Right atrium auricular region (tissue), 2 donors: ENCODE measurements at regions not wholly inside any gene's neighbourhood (a gene's known extent, or its start where the extent isn't known, plus 50 kb on each side); places are given as distances from the start of the nearest gene placed in this dataset.

Experiments used
- DNase-seq: peaks from one replicate; pipeline ENCODE4 v3.0.0-alpha.2; 2019; ENCODE audit warnings: low spot score
- H3K27ac ChIP-seq, 2 donors: fragments of 200-600 bp; sonication (generic); 1 replicate in 1 of 2; 2 replicates in 1 of 2; pipeline ENCODE4 v1.5.1; 2016 to 2019
- H3K27me3 ChIP-seq, 2 donors: fragments of 200-600 bp; sonication (generic); one replicate each; pipeline versions ENCODE4 v1.5.1 to v1.6.0; 2017 to 2019
- H3K36me3 ChIP-seq: fragments of 200-600 bp; sonication (generic); one replicate; pipeline ENCODE4 v1.5.1; 2016
- H3K4me1 ChIP-seq, 2 donors: fragments of 200-600 bp; sonication (generic); one replicate each; pipeline versions ENCODE4 v1.5.1 to v1.6.0; 2017 to 2019
- H3K4me3 ChIP-seq, 2 donors: fragments of 200-600 bp; sonication (generic); 1 replicate in 1 of 2; 2 replicates in 1 of 2; pipeline ENCODE4 v1.5.1; 2017 to 2019; ENCODE audit warnings: mild to moderate bottlenecking in 1 of 2, moderate library complexity in 1 of 2
- H3K9me3 ChIP-seq, 2 donors: fragments of 200-600 bp; sonication (generic); one replicate each; pipeline ENCODE4 v1.5.1; 2019
- CTCF ChIP-seq, 2 donors: fragments of 200-600 bp; sonication (generic); IDR thresholded peaks; one replicate each; pipeline ENCODE4 v1.5.1; 2019; ENCODE audit warnings: antibody characterized with exemption in 2 of 2

DNA sequence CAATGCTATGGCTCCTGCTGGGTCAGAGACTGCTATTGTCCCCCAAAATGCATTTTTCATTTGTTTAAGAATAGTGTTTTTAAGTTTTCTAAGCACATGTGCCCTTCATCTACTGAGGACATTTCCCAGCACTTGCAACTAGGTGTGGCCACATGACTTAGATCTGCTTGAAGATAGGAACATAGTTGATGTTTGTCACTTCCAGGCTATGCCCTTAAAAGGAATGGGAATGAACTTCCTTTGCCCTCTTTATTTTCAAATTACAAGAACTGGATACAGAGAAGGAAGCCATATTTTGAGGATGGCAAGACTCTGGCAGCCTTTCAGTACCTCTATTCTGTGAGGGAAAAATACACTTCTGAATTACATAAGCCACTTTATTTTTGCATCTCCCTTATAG is 203.0 kb upstream of the TFAP2D start:
- Histone ChIP-seq H3K4me3 (no peak overlapping the region), H3K27me3 (no peaks in the 10 kb centered on the region), H3K4me1 (no peaks in the 10 kb centered on the region), H3K9me3 (no peaks in the 10 kb centered on the region), H3K36me3 (no peaks in the 10 kb centered on the region), H3K27ac (no peak overlapping the region)
- no peak for DNase-seq
- TF ChIP-seq CTCF (IDR thresholded peaks at IDR 0.05), result no peak

- no peaks in the 10 kb centered on the region for H3K9me3 ChIP-seq
- no peak for DNase-seq
- H3K27me3 ChIP-seq, result no peaks in the 10 kb centered on the region
- H3K4me3 ChIP-seq, result no peak overlapping the region
- H3K36me3 ChIP-seq, result no peaks in the 10 kb centered on the region
- no peak for TF ChIP-seq CTCF (IDR thresholded peaks at IDR 0.05)
- H3K4me1 ChIP-seq, result no peaks in the 10 kb centered on the region
- H3K27ac ChIP-seq, result no peak overlapping the region
Measured at GRCh38 chr6:50520326-50521266, 192.7 kb upstream of the TFAP2D start.

DNA sequence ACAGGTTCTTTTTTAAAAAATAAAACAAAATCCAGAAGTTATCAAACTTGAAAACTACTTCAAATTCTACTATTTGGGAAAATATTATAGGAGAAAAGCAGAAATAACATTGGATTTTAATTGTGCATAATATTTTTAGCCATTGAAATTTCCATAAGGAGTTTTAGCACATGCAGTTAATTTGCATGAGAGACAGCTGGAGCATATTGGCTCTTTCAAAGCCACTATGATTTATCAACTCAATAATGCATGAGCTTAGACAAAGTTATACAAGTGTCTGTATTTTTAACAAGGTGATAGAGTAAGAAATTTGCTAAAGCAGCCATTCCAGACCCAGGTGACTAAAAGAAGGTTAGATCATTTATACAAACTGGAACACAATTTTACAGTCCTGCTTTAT is 189.0 kb upstream of the TFAP2D start:
- Histone ChIP-seq H3K4me1 (no peaks in the 10 kb centered on the region), H3K4me3 (no peak overlapping the region), H3K9me3 (no peaks in the 10 kb centered on the region), H3K36me3 (no peaks in the 10 kb centered on the region), H3K27ac (no peak overlapping the region), H3K27me3 (no peaks in the 10 kb centered on the region)
- TF ChIP-seq CTCF (IDR thresholded peaks at IDR 0.05), result no peak
- DNase-seq, result no peak

GRCh38 chr6:50527985-50528384 is 185.3 kb upstream of the TFAP2D start:
- no peak for TF ChIP-seq CTCF (IDR thresholded peaks at IDR 0.05)
- no peaks in the 10 kb centered on the region for H3K4me1 ChIP-seq
- no peak overlapping the region for H3K4me3 ChIP-seq
- H3K27ac ChIP-seq, result no peak overlapping the region
- H3K27me3 ChIP-seq, result no peaks in the 10 kb centered on the region
- no peak for DNase-seq
- no peaks in the 10 kb centered on the region for H3K36me3 ChIP-seq
- no peaks in the 10 kb centered on the region for H3K9me3 ChIP-seq

GRCh38 chr6:50539447-50539846 is 173.9 kb upstream of the TFAP2D start:
- H3K4me1 ChIP-seq, result no peaks in the 10 kb centered on the region
- no peak overlapping the region for H3K4me3 ChIP-seq
- no peaks in the 10 kb centered on the region for H3K9me3 ChIP-seq

More at GRCh38 chr6:50539447-50539846, 173.9 kb upstream of the TFAP2D start:
- Histone ChIP-seq H3K27me3 (no peaks in the 10 kb centered on the region), H3K36me3 (no peaks in the 10 kb centered on the region), H3K27ac (no peak overlapping the region)
- no peak for TF ChIP-seq CTCF (IDR thresholded peaks at IDR 0.05)
- no peak for DNase-seq
